ENCODE measurements at regions not wholly inside any gene's neighbourhood (a gene's known extent, or its start where the extent isn't known, plus 50 kb on each side); places are given as distances from the start of the nearest gene placed in this dataset.
"Not testable (repeated sequence)": the region's sequence is repeated elsewhere in the genome, so short reads cannot be mapped to it uniquely, and the experiment has no call there.

DNA sequence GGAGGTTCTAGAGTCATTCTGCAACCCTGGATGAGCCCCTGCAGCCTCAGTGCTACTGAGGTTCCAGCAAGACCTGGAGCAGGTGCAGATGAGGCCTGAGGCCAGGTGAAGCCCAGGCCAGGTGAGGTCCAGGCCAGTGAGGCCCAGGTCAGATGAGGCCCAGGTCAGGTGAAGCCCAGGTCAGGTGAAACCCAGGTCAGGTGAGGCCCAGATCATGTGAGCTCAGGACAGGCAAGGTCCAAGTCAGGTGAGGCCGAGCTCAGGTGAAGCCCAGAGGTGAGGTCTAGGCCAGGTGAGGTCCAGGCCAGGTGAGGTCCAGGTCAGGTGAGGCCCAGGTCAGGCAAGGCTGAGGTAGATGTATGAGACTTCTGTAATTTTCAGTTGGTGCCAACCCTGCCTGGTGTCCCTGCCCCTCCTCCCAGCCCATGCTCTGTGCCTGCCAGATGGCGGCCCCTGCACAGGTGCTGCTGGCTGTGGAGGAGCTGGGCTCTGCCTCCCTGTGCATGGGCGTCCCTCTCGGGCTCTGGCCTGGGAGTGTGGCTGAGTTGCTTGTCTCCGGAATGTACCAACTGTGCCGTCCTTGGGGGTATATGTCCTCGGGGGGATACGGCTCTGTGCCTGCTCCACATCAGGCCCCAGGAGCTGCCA lies 388.5 kb downstream of the TMEM121 start:
- Histone ChIP-seq H3K9ac (ENCODE audit: insufficient read depth in 1 of 2, low read length in 2 of 2) (no peak overlapping the region), H3K4me1 (ENCODE audit: control insufficient read depth in 5 of 5, insufficient read depth in 5 of 5, low read length in 5 of 5) (no peaks in the 10 kb centered on the region), H3K4me3 (no peak overlapping the region), H3K36me3 (ENCODE audit: control insufficient read depth in 4 of 4, insufficient read depth in 4 of 4, low read length in 4 of 4) (no peaks in the 10 kb centered on the region), H3K9me3 (ENCODE audit: control insufficient read depth in 4 of 4, insufficient read depth in 3 of 4, low read length in 3 of 4) (peaks cover 0 to 20% (median 1%) of the 10 kb centered on the region in 4 donors), H3K27me3 (ENCODE audit: control insufficient read depth in 3 of 3, insufficient read depth in 3 of 3, low read length in 2 of 3) (no peaks in the 10 kb centered on the region), H3K27ac (ENCODE audit: low read depth in 1 of 2, low read length in 1 of 2) (no peak overlapping the region)
- TF ChIP-seq, protein P1, sequence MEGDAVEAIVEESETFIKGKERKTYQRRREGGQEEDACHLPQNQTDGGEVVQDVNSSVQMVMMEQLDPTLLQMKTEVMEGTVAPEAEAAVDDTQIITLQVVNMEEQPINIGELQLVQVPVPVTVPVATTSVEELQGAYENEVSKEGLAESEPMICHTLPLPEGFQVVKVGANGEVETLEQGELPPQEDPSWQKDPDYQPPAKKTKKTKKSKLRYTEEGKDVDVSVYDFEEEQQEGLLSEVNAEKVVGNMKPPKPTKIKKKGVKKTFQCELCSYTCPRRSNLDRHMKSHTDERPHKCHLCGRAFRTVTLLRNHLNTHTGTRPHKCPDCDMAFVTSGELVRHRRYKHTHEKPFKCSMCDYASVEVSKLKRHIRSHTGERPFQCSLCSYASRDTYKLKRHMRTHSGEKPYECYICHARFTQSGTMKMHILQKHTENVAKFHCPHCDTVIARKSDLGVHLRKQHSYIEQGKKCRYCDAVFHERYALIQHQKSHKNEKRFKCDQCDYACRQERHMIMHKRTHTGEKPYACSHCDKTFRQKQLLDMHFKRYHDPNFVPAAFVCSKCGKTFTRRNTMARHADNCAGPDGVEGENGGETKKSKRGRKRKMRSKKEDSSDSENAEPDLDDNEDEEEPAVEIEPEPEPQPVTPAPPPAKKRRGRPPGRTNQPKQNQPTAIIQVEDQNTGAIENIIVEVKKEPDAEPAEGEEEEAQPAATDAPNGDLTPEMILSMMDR (IDR thresholded peaks at IDR 0.05; ENCODE audit: control extremely low read depth, extremely low read depth): no peak
- no peak for ATAC-seq (ENCODE audit: insufficient read depth, low FRiP score)
- no peak for DNase-seq
- WGBS, 2 donors: 79 to 80% methylated on average over 7 to 8 of the region's 8 CpGs

DNA sequence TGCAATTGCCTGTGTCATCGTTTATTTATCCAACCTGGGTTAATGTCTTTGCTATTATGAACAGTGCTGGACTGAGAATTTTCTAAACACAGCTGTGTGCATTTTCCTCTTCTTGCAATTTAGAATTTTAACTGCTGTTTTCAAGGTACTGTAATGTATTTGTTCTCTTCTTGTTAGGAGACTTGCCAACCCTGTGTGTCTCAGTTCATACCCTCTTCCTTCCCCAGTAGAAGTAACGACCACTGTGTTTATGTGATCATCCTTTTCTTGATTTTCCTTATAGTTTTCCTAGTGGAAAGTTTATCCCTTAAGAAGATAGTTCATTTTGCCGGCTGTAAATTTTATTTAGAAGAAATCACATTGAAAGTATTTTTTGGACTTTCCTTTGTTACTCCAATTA lies 389.2 kb downstream of the TMEM121 start:
- DNase-seq; H3K4me1 ChIP-seq (ENCODE audit: control insufficient read depth in 5 of 5, insufficient read depth in 5 of 5, low read length in 5 of 5); H3K36me3 ChIP-seq (ENCODE audit: control insufficient read depth in 4 of 4, insufficient read depth in 4 of 4, low read length in 4 of 4); H3K9ac ChIP-seq (ENCODE audit: insufficient read depth in 1 of 2, low read length in 2 of 2); H3K27me3 ChIP-seq (ENCODE audit: control insufficient read depth in 3 of 3, insufficient read depth in 3 of 3, low read length in 2 of 3); ATAC-seq (ENCODE audit: insufficient read depth, low FRiP score); H3K4me3 ChIP-seq; H3K27ac ChIP-seq (ENCODE audit: low read depth in 1 of 2, low read length in 1 of 2): not testable (repeated sequence)
- peaks cover 0 to 21% (median 1%) of the 10 kb centered on the region in 4 donors for H3K9me3 ChIP-seq (ENCODE audit: control insufficient read depth in 4 of 4, insufficient read depth in 3 of 4, low read length in 3 of 4)
- WGBS, 2 donors: 56 to 68% methylated on average over 3 of the region's 3 CpGs

DNA sequence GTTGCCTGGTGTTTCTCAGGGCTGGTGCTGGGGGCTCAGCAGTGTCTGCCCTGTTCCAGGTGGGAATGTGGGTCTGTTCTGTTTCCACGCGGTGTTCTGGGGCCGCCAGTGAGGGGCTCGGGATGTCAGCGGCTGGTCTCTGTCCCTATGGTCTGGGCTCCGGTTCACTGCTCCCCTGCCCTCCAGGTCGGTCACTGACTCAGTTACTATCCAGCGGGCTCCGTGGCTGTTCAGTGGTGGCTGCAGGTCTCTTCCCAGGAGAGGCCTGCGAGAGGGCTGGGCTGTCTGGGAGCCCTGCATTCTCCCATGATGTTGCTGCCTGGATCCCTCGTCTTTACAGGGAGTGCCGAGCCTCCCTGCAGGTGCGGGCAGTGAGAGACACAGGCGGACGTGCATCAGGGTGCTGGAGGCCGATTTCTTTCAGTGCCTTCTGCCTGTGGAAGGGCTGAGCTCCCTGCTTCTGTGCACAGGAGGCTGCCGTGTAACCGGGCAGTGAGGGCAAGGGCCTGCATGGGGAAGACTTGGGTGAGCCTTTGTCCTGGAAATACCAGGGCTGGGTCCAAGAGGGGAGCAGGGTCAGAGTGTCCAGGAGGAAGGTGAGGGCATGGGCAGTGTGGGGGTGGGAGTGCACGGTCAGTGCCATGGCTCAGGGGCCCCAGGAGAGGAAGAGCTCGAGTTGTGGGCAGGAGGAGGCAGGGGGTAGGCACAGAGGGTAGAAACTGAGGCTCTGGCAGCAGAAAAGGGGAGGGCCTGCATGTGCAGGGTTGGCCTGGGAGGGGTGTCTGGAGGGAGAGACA lies 391.0 kb downstream of the TMEM121 start:
- not testable (repeated sequence) for H3K4me3 ChIP-seq; ATAC-seq (ENCODE audit: insufficient read depth, low FRiP score); H3K4me1 ChIP-seq (ENCODE audit: control insufficient read depth in 5 of 5, insufficient read depth in 5 of 5, low read length in 5 of 5); H3K9ac ChIP-seq (ENCODE audit: insufficient read depth in 1 of 2, low read length in 2 of 2); H3K27me3 ChIP-seq (ENCODE audit: control insufficient read depth in 3 of 3, insufficient read depth in 3 of 3, low read length in 2 of 3); H3K27ac ChIP-seq (ENCODE audit: low read depth in 1 of 2, low read length in 1 of 2); H3K36me3 ChIP-seq (ENCODE audit: control insufficient read depth in 4 of 4, insufficient read depth in 4 of 4, low read length in 4 of 4)
- peaks cover 0 to 29% (median 1%) of the 10 kb centered on the region in 4 donors for H3K9me3 ChIP-seq (ENCODE audit: control insufficient read depth in 4 of 4, insufficient read depth in 3 of 4, low read length in 3 of 4)
- DNase-seq: peak in 1 of 3 donors; percentile 6
- WGBS, 2 donors: 60 to 72% methylated on average over 20 of the region's 20 CpGs

DNA sequence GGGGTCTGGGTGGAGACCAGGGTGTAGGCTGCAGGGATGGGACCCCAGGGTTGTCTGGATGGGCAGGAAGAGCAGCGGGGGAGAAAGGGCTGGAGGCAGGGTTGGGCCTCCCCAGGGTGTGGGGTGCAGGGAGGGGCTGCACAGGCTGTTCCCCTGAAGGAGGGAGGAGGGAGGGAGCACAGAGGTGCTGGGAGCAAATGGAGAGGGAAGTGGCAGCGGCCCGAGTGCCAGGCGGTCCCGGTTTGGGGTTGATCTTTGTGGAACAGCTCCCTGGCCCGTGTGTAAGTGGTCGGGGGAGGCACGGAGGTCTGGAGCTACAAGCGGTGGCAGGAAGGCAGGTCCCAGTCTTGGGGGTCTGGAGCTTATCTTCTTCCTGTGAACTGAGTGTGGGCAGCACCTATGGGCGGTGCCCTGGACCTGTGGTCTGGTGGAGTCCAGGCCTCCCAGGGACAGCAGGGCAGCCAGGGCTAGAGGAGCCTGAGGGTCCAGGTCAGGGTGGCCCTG lies 391.6 kb downstream of the TMEM121 start:
- H3K9ac ChIP-seq (ENCODE audit: insufficient read depth in 1 of 2, low read length in 2 of 2): no peak overlapping the region
- no peak overlapping the region for H3K4me3 ChIP-seq
- H3K9me3 ChIP-seq (ENCODE audit: control insufficient read depth in 4 of 4, insufficient read depth in 3 of 4, low read length in 3 of 4): peaks cover 0 to 29% (median 1%) of the 10 kb centered on the region in 4 donors
- no peak for ATAC-seq (ENCODE audit: insufficient read depth, low FRiP score)
- H3K27me3 ChIP-seq (ENCODE audit: control insufficient read depth in 3 of 3, insufficient read depth in 3 of 3, low read length in 2 of 3): no peaks in the 10 kb centered on the region
- TF ChIP-seq, protein P1 (IDR thresholded peaks at IDR 0.05; ENCODE audit: control extremely low read depth, extremely low read depth): no peak
- no peaks in the 10 kb centered on the region for H3K4me1 ChIP-seq (ENCODE audit: control insufficient read depth in 5 of 5, insufficient read depth in 5 of 5, low read length in 5 of 5)
- DNase-seq: peak in 1 of 3 donors; percentile 8
- no peak overlapping the region for H3K27ac ChIP-seq (ENCODE audit: low read depth in 1 of 2, low read length in 1 of 2)
- H3K36me3 ChIP-seq (ENCODE audit: control insufficient read depth in 4 of 4, insufficient read depth in 4 of 4, low read length in 4 of 4): no peaks in the 10 kb centered on the region
- WGBS, 2 donors: 44 to 68% methylated on average over 9 to 10 of the region's 10 CpGs
